Stimulated activated CD8-positive, alpha-beta memory T cell treated with anti-CD3 and anti-CD28 coated beads, Interleukin-15, amount 100 ng/mL, for 48 hours (primary cell): ENCODE measurements at regions not wholly inside any gene's neighbourhood (a gene's known extent, or its start where the extent isn't known, plus 50 kb on each side); places are given as distances from the start of the nearest gene placed in this dataset.

ENCODE experiments used
- DNase-seq, 2 donors: peaks; one replicate each; pipeline ENCODE4 v3.0.0-alpha.2; 2020; ENCODE audit warnings: low read depth in 2 of 2

DNA sequence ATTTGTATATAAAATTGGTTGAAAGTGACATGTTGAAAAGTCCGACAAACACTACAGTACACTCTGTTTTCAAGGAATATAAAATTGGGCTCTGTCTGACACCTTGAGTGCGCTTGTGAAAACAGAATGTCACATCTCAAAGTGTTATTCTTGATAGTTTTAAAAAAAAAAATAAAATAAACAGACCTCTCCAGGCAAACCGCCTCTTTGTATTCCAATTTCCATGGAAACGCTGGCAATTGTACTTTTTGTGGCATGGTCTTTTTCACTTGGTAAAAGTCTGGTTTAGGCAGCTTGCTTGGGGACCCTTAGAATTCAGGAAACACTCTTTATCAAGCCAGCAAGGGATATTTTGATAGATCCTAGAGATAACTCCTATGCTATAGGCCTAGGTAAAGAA is 302.5 kb downstream of the RAB28 start:
- no peak for DNase-seq

DNA sequence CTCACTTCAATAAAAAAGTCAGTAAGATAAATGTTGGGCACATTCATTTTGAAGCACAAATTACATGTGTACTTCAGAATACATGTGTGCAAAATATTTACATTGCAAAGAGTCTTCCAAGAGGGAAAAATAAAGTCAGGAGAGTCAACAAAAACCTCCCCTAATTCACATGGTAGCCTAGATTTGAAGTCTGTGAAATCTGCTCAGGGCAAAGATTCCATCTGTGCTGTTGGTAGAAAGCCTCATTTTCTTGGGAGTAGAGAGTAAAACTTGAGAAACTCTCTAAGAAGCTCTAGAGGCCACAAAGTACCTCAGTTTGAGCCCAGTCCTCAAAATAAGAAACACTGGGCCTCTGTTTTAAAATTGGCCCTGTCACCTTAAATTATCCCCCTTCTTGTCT is 303.4 kb downstream of the RAB28 start:
- no peak for DNase-seq

DNA sequence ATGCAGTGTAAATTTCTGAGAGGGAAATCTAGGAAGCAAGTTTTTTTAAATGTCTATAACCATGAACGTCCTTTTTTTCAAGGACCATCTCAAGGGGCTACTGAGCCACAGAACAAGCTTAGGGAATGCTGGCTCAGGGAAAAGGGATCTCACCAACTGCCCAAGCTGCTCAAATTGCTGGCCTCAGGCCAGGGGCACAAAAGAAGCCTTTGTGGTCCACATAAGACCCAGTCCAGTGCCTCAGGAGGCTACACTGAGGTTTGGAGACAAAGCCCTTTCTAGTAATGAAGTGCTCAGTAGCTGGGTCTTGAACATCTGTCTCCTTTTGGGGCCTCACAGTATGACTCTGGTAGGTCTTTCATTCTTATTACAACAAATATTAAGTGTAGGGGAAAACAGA is 305.5 kb downstream of the RAB28 start:
- no peak for DNase-seq

DNA sequence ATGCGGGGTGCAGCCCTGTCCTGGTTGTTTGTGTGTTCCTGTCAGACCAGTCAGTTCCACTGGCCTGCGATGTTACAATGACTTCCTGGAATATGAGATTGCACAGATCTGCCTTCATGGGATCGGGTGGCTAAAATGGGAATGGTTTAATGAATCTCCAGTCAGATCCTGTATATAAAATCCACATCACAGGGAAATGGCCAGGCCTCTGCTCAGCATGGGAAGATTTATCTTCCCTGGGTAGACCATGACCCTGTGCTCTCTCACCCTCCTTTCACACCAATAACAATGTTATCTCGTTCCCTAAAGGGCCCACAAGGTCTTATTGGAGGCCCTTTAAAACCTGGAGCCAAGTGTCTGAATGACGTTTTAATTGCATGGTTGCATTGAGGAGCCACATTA is 307.4 kb downstream of the RAB28 start:
- no peak for DNase-seq

DNA sequence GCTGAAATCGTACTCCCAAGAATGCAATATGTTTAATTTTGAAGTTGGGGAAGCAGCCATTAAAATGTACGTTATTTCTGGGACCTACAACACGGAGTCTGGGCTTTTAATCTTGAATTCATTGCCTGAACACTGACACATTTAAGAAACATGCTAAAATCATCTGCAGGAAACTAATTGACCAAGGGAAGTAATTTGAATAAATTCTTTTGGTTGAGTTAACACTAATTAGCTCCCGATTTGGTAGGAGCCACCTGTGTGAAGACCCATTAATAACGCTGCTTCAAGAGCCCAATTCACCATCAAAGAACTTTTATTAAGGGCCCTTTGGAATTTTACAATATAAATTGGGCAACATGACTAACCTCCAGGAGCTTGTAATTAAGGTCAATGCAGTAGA is 309.2 kb downstream of the RAB28 start:
- DNase-seq: no peak

DNA sequence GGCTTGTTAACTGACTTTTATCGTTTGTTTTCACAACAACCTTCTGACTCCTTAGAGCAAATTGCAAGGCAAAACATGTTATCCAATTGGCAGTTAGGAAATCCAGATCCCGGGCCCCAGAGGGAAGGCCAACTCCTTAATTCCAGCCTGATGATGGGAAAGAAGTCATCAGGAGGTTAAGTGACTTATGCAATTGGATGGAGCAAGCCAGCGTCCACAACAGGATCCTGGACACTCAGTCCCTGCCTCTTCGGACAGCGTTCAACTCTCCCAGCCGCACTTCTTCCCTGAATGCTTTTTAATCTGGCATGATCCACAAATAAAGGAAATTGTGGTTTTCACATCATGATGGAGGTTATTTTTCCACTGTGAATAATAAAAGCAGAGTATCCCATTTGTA is 310.1 kb downstream of the RAB28 start:
- no peak for DNase-seq

DNA sequence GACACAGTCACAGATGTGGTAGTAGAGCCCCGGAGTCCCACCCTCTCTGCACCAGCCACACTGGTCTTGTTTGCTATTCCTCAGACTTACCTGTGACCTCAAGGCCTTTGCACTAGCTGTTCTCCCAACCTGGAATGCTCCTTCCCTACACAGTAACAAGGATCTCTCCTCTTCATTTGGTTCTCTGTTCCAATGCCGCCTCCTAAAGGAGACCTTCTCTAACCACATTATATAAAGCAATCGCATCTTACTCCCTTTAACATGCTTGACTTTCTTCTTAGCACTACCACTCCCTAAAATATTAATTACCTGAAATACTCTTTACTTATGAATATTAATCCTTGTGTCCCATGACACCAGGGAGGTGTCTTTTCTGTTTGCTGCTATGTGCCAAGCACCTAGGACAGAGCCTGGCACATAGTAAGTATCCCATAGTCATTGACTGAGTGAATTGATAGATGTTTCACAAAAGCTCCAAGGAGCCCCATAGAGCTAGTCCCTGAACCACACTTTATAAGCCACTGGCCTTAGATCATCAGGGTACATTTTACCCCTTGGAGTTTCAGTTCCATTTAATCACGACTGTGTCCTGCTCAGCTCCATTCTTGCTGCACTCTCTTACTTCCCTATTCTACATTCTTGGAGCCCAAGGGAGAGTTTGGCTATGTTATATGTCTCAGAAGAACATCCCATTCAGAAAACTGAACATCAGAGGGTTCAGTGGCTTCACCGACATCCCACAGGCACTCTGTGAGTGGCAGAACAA is 312.7 kb downstream of the RAB28 start:
- DNase-seq: no peak

DNA sequence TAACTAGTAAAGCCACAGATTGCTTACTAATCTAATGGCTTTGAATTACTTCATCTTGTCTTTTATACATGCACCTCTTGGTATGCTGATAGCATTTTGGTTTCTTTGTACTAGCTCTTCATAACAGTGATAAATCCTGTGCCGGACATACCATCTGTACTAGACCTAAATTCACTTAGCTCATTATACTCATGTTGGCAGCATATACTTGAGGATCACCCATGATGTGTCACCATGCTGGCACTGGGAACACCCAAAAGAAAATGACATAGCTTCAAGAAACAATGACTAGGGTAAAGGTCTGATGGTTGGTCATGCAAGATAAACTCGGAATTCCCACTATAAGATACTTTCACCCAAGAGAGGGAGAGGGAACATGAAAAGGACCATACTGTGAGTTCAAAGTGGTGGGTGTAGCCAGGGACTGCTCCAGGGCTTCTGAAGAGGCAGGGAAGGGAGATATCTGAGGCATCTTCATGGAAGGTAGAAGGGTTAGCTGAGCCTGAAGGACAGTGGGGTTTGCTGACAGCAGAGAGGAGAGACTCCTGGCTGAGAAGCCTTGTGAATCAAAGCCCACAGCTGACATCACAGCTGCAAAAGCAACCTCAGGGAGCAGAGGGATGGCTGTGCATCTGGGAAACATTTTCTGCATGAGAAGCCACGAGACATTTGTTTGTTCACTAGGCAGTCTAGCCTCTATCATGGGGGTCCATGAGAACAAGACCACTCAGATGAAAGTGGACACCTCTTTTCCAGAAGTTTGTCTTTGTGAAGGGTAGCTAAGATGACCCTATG is 314.2 kb downstream of the RAB28 start:
- no peak for DNase-seq

DNA sequence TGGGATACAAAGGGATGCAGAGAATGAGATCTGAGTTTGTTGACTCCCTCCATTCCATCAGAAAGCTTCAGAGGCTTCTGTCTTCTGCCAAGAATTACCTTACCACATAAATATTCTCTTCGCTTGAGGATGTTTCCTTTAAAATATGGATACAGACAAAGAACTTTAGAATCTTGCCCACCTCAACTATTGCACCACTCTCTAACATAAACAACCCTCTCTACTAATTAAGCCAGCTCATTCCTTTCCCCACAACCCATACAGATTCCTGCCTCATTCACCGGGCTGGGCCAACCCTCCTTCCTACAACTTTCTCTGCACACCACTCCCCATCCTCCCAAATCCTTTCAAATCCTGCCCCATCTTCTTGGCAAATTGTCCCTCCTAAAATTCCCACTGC is 315.8 kb downstream of the RAB28 start:
- no peak for DNase-seq

DNA sequence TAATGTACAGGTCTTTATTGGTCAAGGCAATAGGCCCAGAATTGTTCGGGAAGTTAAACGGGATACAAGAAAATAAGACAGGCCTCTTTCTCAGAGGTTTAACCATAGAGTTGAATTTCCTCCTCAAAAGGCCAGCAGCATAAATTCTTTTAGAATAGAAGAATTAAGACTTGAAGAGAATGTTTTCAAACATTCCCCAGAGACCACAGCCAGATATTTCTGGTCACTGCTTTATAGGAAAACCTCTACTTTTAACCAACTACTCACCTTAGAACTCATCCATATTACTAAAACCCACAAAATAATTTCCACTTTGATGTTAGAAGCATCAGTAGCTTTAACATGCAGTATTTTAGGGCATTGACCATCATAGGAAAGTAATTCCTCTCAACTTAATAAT is 317.9 kb downstream of the RAB28 start:
- DNase-seq: no peak

DNA sequence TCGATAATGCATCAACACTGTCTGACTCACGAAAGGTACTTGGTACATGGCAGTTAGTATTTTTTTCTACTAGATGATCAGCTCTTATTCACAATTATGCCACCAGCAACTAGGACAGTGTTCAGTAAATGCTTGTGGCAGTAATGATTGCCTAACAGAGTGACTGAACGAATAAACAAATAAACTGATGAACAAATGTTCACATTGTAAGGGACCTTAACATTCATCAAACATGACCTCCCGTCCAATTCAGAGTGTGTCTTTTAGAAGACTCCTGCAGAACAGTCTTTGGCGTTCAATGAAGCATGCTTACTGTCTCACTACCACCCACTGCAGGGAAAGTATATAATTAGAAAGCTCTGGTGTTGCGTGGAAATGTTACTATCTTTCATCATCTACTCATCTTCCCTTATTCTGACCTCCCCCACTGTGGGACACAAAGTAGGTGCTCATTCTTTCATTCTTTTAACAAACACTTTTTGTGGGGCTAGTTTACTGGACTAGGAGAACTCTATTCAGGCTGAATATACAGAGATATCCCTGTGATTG is 319.3 kb downstream of the RAB28 start:
- no peak for DNase-seq

DNA sequence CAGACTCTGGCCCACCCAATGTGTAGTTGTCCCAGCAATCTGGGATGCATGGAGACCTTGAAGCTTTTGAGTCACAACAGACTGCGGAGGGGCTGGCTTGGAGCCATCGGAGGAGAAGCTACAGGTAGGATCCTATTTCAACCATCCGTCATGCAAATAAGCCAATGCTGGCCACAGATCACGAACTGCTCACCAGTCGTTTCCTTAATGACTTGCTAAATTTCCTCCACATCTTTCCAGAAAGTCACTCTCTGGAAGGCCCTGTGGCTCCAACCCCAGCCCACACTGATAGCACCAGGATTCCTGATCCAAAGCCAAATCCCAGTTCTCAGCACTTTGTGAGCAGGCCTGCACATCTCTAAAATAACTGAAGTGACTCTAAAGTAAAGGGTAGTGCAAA is 321.3 kb downstream of the RAB28 start:
- DNase-seq: no peak

DNA sequence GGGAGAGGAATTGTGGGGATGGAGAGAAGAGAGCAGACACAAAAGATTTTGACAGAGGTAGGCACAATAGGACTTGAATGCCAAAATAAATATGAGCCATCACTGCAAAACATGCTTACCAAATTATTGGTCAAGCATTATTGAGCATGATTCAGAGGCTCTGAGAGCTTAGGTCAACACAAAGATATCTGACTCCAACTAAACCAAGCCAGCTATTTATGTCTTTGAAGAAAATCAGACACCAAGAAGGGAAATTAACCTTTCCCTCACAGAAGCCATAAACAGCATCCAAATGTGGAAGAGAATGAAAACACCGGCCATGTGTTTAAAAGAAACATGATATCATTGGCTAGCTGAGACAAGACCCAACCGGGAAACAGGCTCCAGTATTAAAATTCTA is 323.2 kb downstream of the RAB28 start:
- DNase-seq: no peak

DNA sequence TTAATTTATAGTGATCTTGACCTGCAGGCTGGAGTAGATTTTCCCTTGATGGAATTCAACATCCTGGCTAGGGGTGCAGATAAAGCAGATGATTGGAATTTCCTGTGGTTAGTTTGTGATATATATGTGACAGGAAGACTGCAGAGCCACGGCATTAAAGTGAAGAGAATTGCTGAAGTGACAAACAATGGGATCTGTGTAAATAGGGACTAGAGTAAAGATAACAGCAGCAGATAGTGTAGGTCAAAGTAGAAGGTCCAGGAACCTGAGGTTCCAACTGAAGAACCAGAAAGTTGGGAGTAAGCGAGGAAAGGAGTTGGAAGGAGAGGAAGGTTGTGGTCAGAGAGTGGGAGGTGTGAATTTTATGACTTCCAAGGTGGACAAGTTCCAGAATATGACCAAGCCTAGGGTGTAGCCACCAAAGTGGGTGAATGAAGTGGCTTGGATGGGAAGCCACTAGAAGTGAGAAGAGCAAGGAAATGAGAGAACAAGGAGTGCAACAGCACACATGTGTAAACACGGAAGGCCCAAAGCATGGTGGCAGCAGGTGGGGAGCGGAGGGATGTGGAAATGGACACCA is 325.0 kb downstream of the RAB28 start:
- no peak for DNase-seq

DNA sequence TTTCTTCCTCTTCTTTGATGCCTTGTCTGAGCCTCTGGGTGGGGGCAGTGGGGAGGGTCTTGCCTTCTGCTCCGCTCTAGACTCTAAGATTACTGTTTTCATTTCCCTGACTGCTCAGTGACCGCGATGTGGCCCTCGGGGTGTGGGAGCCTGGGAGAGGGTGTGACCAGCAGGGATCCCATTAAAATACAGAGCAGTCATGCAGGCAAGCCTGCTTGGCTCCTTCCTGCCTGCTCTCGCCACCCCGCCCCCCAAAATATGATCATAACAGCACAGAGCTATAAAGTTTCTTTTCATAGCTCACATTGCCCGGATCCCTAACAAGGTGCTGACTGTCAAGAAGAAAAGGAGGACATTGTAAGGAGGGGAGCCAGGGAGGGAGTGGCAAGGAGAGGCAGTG is 332.9 kb downstream of the RAB28 start:
- DNase-seq: no peak

DNA sequence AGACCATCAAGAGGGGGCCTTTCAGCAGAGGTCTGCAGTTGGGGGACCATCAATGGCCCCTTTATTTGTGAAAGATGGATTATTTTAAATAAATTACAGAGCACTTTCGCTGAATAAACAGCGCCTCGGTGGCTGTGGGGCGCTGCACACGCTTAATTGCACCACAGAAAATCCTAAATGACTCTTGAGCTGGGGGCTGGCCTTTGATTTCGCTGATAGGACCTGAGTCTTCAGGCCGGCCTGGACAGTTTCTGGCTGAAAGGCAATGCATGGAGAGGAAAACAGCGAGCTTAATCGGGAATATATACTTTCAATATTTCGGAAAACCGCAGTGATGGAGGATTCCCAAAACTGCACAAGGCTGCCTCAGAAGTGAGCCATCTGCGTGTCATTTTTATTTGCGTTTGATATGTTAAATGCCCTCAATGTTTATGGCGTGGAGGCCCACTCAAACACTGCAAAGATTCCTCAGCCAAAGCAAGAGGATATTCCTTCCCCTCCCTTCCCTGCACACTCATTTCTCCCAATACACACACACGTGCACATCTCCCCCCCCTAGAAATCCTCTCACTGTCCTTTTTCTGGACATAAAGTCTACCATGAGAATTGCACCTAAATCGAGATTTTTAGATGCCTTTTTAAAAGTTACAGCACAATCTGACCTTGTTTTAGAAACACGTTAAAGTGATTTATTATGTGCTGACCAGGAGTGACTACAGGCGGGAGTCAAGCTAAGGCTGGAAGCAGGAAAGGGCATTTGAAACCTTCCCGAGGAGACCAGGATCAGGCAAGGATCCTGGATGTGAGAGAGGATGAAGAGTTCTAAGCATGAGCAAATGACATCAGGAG is 340.7 kb downstream of the RAB28 start:
- DNase-seq: no peak

DNA sequence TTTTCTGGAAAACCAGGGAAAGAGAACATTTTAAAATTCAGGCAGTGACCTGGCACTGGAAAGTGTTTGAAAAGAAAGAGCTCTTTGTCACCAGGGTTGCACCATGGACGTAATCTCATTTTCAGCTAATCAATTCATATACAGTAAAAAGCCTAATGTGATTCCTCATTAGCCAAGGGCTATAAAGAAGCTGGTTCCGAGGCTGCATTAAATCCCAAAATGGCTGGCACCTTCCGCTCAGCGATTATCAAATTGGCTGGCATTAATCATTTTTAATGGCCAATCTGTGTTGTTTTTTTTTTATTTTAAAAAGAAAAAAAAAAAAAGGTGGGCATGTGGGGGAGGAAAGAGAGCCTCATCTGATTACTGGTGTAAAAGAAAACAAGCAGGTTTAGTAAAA is 341.4 kb downstream of the RAB28 start:
- DNase-seq: no peak

DNA sequence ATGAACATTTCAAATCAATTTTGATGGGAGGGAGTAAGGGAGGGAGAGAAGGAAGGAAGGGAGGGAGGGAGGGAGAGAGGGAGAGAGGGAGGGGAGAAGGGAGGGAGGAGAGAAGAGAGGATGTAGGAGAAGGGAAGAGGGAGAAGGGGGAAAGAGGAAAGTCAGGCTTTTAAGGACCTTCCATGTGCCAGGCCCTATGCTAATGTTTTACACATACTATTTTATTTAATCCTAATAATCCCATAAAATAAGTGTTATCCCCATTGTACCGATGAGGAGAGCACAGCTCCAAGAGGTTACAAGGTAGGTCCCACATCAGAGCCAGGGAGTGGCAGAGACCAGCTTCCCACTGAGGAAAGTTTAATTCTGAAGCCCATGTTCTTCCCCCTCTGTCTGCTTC is 341.9 kb downstream of the RAB28 start:
- DNase-seq: no peak

DNA sequence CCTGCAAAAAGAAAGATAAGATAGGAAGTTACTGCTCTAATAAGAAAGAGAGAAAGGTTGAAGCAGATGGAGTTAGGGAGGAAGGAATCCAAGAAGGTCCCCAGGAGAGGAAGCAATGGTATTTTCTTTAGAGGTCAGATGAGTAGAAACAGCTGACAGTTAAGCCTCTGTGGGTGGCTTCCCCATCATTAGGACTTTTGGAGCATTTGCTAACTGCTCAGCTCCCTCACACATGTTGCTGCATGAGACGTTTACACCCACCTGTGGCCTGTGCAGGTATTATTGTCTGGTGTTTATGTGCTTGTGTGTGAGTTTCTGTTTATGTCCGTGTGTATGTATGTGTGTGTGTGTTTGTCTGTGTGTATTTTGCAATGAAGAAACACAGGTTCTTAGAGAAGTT is 346.8 kb downstream of the RAB28 start:
- DNase-seq: no peak

DNA sequence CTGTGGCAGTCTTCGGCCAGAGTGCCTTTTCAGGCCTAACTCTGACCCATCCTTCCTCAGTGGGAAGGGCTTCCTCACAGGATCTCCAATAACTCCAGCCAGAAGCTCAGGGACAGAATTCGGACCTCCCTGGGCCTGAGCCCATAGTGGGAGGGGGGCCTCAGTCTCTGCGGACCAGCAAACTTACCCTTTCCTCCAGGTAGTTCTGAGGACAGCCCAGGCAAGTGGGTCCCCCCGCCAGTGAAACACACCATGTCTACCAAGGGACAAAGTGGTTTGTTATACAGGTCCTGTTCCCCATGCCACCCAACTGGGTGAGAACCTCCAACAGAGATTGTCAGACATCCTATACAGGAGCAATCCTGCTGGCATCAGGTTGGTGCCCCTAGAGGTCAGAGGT is 350.4 kb downstream of the RAB28 start:
- no peak for DNase-seq

DNA sequence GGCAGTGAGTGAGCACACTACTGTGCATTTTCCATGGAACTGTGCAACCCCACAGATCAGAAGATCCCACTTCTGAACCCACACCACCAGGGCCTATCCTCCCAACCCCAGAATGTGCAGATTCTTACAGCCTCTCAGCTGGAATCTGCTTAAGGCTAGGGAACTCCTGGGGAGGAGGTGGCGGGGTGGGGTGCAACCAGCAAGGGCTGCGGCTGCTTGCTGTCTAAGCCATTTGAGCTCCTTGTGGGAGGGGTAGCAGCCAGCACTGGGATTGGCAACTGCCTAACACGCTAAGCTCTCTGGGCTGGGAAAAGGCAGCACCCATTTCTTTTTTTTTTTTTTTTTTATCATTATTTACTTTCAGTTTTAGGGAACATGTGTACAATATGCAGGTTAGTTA is 353.3 kb downstream of the RAB28 start:
- no peak for DNase-seq

DNA sequence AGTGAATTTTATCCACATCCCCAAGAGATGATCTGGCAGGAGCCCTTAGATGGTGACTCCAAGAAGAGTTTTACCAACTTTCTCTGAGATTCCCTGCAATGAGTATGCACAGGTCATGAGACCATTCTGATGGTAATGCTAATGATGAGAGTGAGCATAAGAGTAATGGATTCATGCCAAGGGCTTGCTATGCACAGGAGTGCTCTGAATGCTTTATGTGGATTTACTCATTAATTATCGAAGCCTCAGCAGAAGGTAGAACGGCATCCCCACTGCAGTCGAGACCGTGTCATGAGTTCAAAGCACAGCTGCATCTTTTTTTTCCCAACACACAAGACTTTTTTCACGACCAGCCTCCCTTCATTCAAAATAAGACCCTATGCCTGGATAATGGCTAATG is 355.0 kb downstream of the RAB28 start:
- DNase-seq: no peak
